T-helper 2 cell treated with Interferon-gamma antibody and Interleukin-4, amounts not matched to agents 5 μg/mL and 100 μg/mL, for 36 hours (primary cell): ENCODE measurements at regions not wholly inside any gene's neighbourhood (a gene's known extent, or its start where the extent isn't known, plus 50 kb on each side); places are given as distances from the start of the nearest gene placed in this dataset.
"Not testable (repeated sequence)": the region's sequence is repeated elsewhere in the genome, so short reads cannot be mapped to it uniquely, and the experiment has no call there.

Source experiments
- DNase-seq: peaks from one replicate; pipeline ENCODE4 v3.0.0; 2021; ENCODE audit warnings: low spot score
- H3K27ac Mint-ChIP-seq: one replicate; pipeline ENCODE4 v1.8.0; 2021; ENCODE audit warnings: mild to moderate bottlenecking, mixed read lengths
- H3K27me3 Mint-ChIP-seq: one replicate; pipeline ENCODE4 v1.8.0; 2021; ENCODE audit warnings: low read depth, mixed read lengths
- H3K36me3 Mint-ChIP-seq: one replicate; pipeline ENCODE4 v1.8.0; 2021; ENCODE audit warnings: low read depth, mixed read lengths
- H3K4me1 Mint-ChIP-seq: one replicate; pipeline ENCODE4 v1.8.0; 2021; ENCODE audit warnings: low read depth, mixed read lengths
- H3K4me3 Mint-ChIP-seq: one replicate; pipeline ENCODE4 v1.8.0; 2022; ENCODE audit warnings: mild to moderate bottlenecking, moderate library complexity, mixed read lengths
- H3K9me3 Mint-ChIP-seq: one replicate; pipeline ENCODE4 v1.8.0; 2021; ENCODE audit warnings: mixed read lengths

DNA sequence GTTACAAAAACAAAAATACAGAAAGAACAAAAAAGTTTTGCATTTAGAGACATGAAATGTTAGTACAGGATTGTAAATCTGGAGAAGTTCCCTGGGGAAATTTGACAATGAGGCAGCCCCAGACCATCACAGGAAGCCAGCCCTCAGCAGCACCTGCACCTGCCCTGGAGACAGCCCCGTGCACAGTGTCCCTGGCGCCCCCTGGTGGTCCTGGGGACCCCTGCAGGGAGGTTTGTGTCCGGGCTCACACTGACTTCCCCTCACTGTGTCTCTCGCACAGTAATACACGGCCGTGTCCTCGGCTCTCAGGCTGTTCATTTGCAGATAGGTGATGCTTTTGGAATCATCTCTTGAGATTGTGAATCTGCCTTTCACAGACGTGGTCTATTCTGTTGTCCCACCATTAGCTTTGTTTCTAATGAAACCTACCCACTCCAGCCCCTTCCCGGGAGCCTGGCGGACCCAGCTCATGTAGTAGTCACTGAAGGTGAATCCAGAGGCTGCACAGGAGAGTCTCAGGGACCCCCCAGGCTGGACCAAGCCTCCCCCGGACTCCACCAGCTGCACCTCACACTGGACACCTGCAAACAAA is 1248.6 kb downstream of the TMEM121 start:
- peaks cover 18% of the 10 kb centered on the region for H3K4me1 Mint-ChIP-seq
- not testable (repeated sequence) for H3K4me3 Mint-ChIP-seq, H3K36me3 Mint-ChIP-seq, H3K9me3 Mint-ChIP-seq, H3K27me3 Mint-ChIP-seq, H3K27ac Mint-ChIP-seq
- DNase-seq: peak; percentile 59

DNA sequence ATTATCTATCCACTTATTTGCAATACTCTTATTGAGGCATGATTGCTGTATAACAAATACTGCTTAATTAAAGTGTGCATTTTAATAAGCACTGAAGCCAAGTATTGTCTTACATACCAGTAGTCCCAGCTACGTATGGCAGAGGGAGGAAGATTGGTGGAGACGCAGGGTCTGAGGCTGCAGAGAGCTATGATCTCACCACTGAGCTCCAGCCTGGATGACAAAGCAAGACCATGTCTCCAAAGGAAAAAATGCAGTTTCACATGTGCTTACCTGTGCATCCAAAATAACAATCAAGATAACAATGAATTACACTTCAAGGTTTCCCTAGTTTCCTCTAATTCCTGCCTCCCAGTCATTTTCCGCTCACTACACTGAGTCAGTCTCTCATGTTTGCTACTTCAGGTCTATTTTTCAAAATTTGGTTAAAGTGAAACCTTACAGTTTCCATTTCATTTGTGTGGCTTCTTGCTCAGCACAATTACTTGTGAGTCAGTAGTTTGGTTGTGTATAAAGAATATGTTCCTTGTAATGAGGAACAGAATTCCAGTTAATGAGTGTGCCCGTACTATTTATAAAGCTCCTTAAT is 1250.1 kb downstream of the TMEM121 start:
- H3K36me3 Mint-ChIP-seq: no peaks in the 10 kb centered on the region
- DNase-seq: no peak
- no peak overlapping the region for H3K4me3 Mint-ChIP-seq
- peaks cover 14% of the 10 kb centered on the region for H3K4me1 Mint-ChIP-seq
- H3K27ac Mint-ChIP-seq: no peak overlapping the region
- H3K9me3 Mint-ChIP-seq: no peaks in the 10 kb centered on the region
- peaks cover 12% of the 10 kb centered on the region for H3K27me3 Mint-ChIP-seq

DNA sequence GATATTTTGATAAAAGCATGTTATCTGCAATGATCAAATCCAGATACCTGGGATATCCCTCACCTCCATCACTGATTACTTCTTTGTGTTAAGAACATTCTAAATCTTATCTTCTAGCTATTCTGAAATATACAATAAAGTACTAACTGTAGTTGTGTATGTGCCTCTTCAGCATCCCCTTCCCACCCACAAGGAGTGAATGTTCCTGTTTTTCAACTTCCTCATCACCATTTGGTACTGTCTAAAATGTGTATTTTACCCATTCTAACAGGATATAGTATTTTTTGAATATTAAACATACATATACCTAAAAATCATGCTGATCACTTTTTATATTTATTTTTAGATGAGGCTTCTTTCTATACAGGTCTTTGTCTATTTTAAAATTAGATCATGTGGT is 1252.6 kb downstream of the TMEM121 start:
- Mint-ChIP-seq H3K27ac (no peak overlapping the region), H3K36me3 (no peaks in the 10 kb centered on the region), H3K4me3 (no peak overlapping the region), H3K27me3 (peaks cover 19% of the 10 kb centered on the region), H3K9me3 (no peaks in the 10 kb centered on the region), H3K4me1 (peaks cover 14% of the 10 kb centered on the region)
- no peak for DNase-seq

DNA sequence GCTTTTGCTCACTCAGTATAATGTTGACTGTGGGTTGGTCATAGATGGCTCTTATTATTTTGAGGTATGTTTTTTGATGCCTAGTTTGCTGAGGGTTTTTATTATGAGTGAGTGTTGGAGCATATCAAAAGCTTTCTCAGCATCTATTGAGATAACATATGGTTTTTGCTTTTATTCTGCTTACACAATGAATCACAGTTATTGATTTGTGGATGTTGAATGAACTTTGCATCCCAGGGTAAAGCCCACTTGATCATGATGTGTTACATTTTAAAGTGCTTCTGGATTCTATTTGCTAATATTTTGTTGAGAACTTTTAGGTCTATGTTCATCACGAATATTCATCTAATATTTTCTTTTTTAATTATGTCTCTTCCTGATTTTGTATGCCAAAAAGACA is 1260.3 kb downstream of the TMEM121 start:
- Mint-ChIP-seq H3K4me1 (peaks cover 9% of the 10 kb centered on the region), H3K36me3 (no peaks in the 10 kb centered on the region)

DNA sequence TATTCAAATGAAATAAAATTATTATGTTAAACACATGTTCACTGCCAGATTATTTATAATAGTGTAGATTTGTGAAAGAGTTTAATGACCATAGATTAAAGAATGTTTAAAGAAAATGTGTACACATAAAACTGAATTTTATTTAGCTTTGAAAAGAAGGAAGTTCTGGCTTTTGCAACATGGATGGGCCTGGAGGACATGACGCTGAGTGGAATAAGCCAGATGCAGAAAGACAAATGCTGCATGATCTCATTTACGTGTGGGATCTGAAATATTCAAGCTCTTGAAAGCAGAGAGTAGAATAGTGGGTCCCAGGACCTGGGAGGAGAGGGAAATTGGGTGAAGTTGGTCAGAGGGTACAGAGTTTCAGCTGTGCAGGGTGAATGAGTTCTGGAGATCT is 1261.2 kb downstream of the TMEM121 start:
- Mint-ChIP-seq H3K4me1 (peaks cover 9% of the 10 kb centered on the region), H3K36me3 (no peaks in the 10 kb centered on the region), H3K27me3 (peaks cover 25% of the 10 kb centered on the region), H3K27ac (no peak overlapping the region), H3K9me3 (no peaks in the 10 kb centered on the region), H3K4me3 (no peak overlapping the region)
- no peak for DNase-seq

More for the DNA sequence above, 1260.3 kb downstream of the TMEM121 start:
- no peak overlapping the region for H3K4me3 Mint-ChIP-seq
- no peak overlapping the region for H3K27ac Mint-ChIP-seq
- H3K27me3 Mint-ChIP-seq: peaks cover 24% of the 10 kb centered on the region
- H3K9me3 Mint-ChIP-seq: no peaks in the 10 kb centered on the region
- no peak for DNase-seq

DNA sequence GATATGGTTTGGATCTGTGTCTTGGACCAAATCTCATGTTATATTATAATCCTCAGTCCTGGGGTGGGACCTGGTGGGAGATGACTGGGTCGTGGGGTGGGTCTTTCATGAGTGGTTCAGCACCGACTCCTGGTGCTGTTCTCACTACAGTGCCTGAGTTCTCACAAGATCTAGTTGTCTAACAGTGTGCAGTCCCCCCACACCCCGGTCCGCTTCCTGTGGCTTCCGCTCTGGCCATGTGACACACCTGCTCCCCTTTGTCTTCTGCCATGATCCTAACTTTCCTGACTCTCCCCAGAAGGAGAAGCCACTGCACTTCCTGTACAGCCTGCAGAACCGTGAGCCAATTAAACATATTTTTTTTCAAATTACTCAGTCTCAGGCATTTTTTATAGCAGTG is 1262.2 kb downstream of the TMEM121 start:
- DNase-seq: no peak
- H3K4me3 Mint-ChIP-seq: no peak overlapping the region
- no peaks in the 10 kb centered on the region for H3K9me3 Mint-ChIP-seq
- H3K27ac Mint-ChIP-seq: no peak overlapping the region
- H3K27me3 Mint-ChIP-seq: peaks cover 22% of the 10 kb centered on the region
- H3K4me1 Mint-ChIP-seq: peaks cover 9% of the 10 kb centered on the region
- H3K36me3 Mint-ChIP-seq: no peaks in the 10 kb centered on the region

DNA sequence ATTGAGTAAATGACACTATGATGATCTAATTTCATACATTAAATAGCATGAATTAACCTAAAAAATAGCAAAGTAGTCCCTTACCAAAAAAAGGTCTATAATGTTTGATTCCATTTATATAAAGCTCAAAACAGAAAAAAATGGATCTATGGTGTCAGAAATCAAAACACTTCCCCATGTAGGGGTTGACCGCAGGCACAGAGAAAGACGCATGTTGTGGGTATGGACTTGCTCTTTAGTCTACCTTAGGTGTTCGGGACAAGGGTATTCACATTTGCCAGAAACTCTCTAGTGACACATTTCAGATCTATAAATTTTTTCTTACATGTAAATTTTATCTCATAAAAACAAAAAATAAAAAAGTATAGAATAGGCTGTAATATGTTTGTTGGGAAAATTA is 1262.9 kb downstream of the TMEM121 start:
- H3K4me3 Mint-ChIP-seq: no peak overlapping the region
- no peaks in the 10 kb centered on the region for H3K36me3 Mint-ChIP-seq
- H3K27me3 Mint-ChIP-seq: peaks cover 28% of the 10 kb centered on the region
- DNase-seq: no peak
- peaks cover 9% of the 10 kb centered on the region for H3K4me1 Mint-ChIP-seq
- no peak overlapping the region for H3K27ac Mint-ChIP-seq
- no peaks in the 10 kb centered on the region for H3K9me3 Mint-ChIP-seq

DNA sequence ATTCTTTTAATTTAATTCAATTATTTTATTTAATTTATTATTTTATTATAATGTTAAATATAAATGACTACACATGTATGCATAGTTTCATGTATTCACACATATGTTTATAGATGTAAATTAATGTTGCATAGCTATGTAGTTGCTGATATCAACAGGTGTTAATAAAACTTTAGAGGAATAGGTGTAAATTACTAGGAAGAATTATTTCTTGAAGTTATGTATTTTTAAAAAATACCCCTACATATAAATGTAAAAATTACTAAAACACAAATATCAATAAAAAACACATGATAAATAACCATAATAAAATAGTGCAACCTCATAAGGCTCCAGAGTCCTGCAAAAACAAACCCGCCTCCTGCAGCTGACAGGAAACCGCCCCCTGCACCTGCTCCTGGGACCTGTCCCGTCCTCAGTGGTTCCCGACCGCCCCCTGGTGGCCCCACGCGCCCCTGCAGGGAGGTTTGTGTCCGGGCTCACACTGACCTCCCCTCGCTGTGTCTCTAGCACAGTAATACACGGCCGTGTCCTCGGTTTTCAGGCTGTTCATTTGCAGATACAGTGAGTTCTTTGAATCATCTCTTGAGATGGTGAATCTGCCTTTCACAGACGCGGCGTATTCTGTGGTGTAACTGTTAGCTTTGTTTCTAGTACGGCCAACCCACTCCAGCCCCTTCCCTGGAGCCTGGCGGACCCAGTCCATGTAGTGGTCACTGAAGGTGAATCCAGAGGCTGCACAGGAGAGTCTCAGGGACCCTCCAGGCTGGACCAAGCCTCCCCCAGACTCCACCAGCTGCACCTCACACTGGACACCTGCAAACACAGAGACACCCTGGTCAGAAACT is 1264.0 kb downstream of the TMEM121 start:
- H3K27me3 Mint-ChIP-seq: peaks cover 35% of the 10 kb centered on the region
- no peaks in the 10 kb centered on the region for H3K9me3 Mint-ChIP-seq
- no peaks in the 10 kb centered on the region for H3K36me3 Mint-ChIP-seq
- H3K4me1 Mint-ChIP-seq: peaks cover 9% of the 10 kb centered on the region
- H3K27ac Mint-ChIP-seq: no peak overlapping the region
- no peak overlapping the region for H3K4me3 Mint-ChIP-seq
- DNase-seq: peak; percentile 74

DNA sequence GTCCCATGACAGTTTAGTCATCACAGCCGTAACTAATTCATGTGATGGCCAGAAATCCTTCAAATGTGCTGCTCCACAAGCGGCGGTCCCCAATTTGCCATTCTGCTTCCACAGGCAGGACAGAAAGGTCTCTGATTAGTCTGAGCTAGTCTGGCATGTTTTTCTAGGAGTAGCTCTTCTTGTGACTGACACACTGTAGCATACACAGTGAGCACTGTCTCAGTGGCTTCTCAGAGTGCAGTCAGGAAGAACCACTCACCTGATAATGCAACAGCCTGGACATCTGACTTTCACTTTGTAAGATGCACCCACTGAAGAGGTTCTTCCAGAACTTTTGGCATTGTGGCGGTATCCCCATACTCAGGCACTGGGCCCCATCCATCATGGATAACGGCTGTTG is 1266.2 kb downstream of the TMEM121 start:
- H3K9me3 Mint-ChIP-seq: no peaks in the 10 kb centered on the region
- peaks cover 9% of the 10 kb centered on the region for H3K4me1 Mint-ChIP-seq
- H3K36me3 Mint-ChIP-seq: no peaks in the 10 kb centered on the region
- H3K27ac Mint-ChIP-seq: no peak overlapping the region
- H3K4me3 Mint-ChIP-seq: no peak overlapping the region
- peaks cover 37% of the 10 kb centered on the region for H3K27me3 Mint-ChIP-seq
- DNase-seq: no peak

DNA sequence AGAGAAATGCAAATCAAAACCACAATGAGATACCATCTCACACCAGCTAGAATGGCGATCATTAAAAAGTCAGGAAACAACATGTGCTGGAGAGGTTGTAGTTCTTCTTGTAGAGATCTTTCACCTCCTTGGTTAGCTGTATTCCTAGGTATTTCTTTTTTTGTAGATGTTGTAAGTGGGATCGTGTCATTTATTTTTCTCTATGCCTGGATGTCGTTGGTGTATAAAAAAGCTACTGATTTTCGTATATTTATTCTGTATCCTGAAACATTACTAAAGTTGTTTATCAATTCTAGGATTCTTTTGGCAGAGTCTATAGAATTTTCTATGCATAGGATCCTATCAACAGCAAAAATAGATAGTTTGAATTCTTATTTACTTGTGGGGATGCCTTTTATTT is 1271.8 kb downstream of the TMEM121 start:
- H3K27ac Mint-ChIP-seq, H3K4me1 Mint-ChIP-seq, H3K36me3 Mint-ChIP-seq, H3K9me3 Mint-ChIP-seq, DNase-seq, H3K4me3 Mint-ChIP-seq: not testable (repeated sequence)
- H3K27me3 Mint-ChIP-seq: peaks cover 53% of the 10 kb centered on the region

DNA sequence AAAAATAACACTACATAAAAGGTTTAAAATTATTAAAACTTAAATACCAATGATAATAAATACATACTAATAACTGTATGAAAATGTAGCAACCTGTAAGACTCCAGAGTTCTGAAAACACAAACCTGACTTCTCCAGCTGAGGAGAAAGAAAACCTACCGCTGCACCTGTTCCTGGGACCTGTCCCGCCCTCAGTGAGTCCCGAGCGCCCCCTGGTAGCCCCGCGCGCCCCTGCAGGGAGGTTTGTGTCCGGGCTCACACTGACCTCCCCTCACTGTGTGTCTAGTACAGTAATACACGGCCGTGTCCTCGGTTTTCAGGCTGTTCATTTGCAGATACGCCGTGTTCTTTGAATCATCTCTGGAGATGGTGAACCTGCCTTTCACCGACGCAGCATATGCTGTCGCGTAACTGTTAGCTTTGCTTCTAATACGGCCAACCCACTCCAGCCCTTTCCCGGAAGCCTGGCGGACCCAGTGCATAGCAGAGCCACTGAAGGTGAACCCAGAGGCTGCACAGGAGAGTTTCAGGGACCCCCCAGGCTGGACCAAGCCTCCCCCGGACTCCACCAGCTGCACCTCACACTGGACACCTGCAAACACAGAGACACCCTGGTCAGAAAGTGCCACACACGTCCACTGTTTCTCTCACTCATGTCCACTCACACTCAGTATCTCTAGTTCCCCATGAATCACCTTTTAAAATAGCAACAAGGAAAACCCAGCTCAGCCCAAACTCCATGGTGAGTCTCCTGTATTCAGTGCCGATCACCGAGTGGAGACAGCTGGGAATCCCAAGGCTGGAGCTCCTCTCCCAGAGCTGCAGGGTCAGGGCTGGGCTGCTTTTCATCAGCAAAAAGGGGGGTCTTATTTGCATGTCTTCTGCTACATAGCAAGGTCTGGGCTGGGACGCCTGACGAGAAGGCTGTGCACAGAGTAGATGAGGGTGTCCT is 1276.3 kb downstream of the TMEM121 start:
- H3K9me3 Mint-ChIP-seq: no peaks in the 10 kb centered on the region
- H3K4me3 Mint-ChIP-seq: no peak overlapping the region
- no peaks in the 10 kb centered on the region for H3K36me3 Mint-ChIP-seq
- H3K4me1 Mint-ChIP-seq: peaks cover 7% of the 10 kb centered on the region
- no peak overlapping the region for H3K27ac Mint-ChIP-seq
- no peak for DNase-seq
- peaks cover 59% of the 10 kb centered on the region for H3K27me3 Mint-ChIP-seq

DNA sequence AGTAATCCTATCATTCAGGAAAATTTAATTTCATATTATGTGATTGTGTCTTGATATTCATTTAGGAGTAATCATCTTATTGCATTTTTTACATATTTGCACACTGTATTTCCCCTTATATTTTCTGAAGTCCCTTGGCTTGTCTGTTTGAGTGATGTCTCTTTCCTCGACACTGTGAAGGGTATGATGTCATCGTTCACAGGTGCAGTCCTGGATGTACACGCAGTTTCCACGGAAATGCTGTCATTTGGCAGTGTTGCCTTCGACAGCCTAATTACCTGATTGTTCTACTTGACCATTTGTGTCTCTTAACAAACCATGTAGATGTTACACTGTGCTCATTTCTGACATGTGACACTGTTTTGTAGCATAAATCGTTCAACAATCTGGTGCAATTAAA is 1277.0 kb downstream of the TMEM121 start:
- Mint-ChIP-seq H3K27ac (no peak overlapping the region), H3K4me3 (no peak overlapping the region), H3K27me3 (peaks cover 56% of the 10 kb centered on the region), H3K9me3 (no peaks in the 10 kb centered on the region), H3K4me1 (peaks cover 1% of the 10 kb centered on the region), H3K36me3 (no peaks in the 10 kb centered on the region)
- DNase-seq: no peak

DNA sequence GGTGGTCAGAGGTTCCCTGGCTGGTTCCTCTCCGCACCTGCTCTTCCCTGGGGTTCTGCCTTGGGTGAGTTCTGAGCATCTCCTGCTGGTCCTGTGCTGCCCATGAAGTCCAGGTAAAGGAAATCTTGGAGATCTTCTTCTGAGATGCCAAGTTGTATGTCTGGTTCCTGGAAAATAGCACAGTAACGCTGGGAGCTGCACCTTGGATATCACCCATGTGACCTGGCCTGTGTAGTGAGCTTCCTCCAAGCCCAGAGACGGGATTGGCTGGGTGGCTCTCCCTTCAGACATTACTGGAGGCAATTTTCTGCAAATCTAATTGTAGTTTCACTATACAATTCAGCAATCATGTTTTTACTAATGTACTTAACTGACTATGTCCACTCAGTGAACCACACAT is 1281.1 kb downstream of the TMEM121 start:
- peaks cover 41% of the 10 kb centered on the region for H3K27me3 Mint-ChIP-seq
- no peak overlapping the region for H3K4me3 Mint-ChIP-seq
- H3K27ac Mint-ChIP-seq: no peak overlapping the region
- H3K36me3 Mint-ChIP-seq: no peaks in the 10 kb centered on the region
- DNase-seq: no peak
- peaks cover 8% of the 10 kb centered on the region for H3K4me1 Mint-ChIP-seq
- no peaks in the 10 kb centered on the region for H3K9me3 Mint-ChIP-seq

DNA sequence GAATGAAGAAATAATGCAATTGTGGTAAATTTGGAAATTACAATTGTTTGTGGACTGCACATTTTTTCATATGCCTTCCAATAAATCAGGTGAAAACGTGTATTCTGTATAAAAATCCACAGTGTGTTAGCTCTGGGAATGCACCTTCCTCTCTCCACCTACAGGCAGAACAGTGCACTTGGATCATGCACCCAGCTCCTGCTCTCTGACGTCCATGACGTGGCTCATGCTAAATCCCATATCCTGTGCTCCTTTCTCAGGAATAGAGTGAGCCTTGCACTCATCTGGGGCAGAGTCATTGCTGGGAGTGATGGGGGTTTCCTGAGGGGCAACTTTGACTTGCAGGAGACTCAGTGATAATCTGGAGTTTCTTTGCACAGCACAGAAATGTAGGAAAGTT is 1282.1 kb downstream of the TMEM121 start:
- Mint-ChIP-seq H3K4me1 (peaks cover 8% of the 10 kb centered on the region), H3K27ac (no peak overlapping the region), H3K9me3 (no peaks in the 10 kb centered on the region), H3K4me3 (no peak overlapping the region), H3K36me3 (no peaks in the 10 kb centered on the region), H3K27me3 (peaks cover 34% of the 10 kb centered on the region)
- no peak for DNase-seq
